CD4-positive, alpha-beta T cell (primary cell): ENCODE measurements at regions not wholly inside any gene's neighbourhood (a gene's known extent, or its start where the extent isn't known, plus 50 kb on each side); places are given as distances from the start of the nearest gene placed in this dataset.

Experiments
- ATAC-seq: fragments of 200-7000 bp; cut with Tn5 transposase; one replicate; pipeline ENCODE4 v1.10.0; 2022; ENCODE audit warnings: mild to moderate bottlenecking; ENCODE audit not compliant: poor library complexity
- CTCF ChIA-PET: fragments of 350-600 bp; sonication (Branson Sonifier 250); formaldehyde crosslinking; loops from one replicate; lab custom pipeline; 2021; ENCODE audit warnings: antibody characterized with exemption, inconsistent platforms; lab: Charles Lee
- POLR2A ChIA-PET: fragments of 350-600 bp; sonication (Branson Sonifier 250); formaldehyde crosslinking; loops from one replicate; lab custom pipeline; 2021; ENCODE audit warnings: antibody characterized with exemption, inconsistent platforms; lab: Charles Lee
- DNase-seq, 14 experiments: peaks; one replicate each; pipeline ENCODE4 v3.0.0-alpha.2; 2013 to 2020; ENCODE audit warnings: mixed read lengths in 2 of 14
- H3K27ac ChIP-seq, 2 donors: one replicate each; pipeline versions ENCODE4 v1.5.1 to v1.7.0; 2013; ENCODE audit warnings: low read length in 2 of 2, low read depth in 1 of 2, mild to moderate bottlenecking in 1 of 2
- H3K27me3 ChIP-seq, 2 experiments: 1 replicate in 1 of 2; 2 replicates in 1 of 2; pipeline versions ENCODE4 v1.6.1 to v1.7.0; 2013; ENCODE audit warnings: low read length in 2 of 2, control low read depth in 1 of 2, mild to moderate bottlenecking in 1 of 2, moderate library complexity in 1 of 2; ENCODE audit not compliant: insufficient read depth in 2 of 2, control insufficient read depth in 1 of 2
- H3K36me3 ChIP-seq: one replicate; pipeline ENCODE4 v1.6.1; 2013; ENCODE audit warnings: low read length, control low read depth; ENCODE audit not compliant: insufficient read depth
- H3K4me1 ChIP-seq: one replicate; pipeline ENCODE4 v1.6.1; 2013; ENCODE audit warnings: low read length, control low read depth; ENCODE audit not compliant: insufficient read depth
- H3K4me3 ChIP-seq: one replicate; pipeline ENCODE4 v1.5.1; 2013; ENCODE audit warnings: mild to moderate bottlenecking, low read length, moderate library complexity
- H3K9me3 ChIP-seq, 2 experiments: 1 replicate in 1 of 2; 2 replicates in 1 of 2; pipeline versions ENCODE4 v1.6.1 to v1.7.0; 2013; ENCODE audit warnings: low read length in 2 of 2, mild to moderate bottlenecking in 2 of 2, control low read depth in 1 of 2, moderate library complexity in 1 of 2; ENCODE audit not compliant: control insufficient read depth in 1 of 2, insufficient read depth in 1 of 2
- H3K27ac Mint-ChIP-seq: one replicate; pipeline ENCODE4 v1.8.0; 2020; ENCODE audit warnings: mixed read lengths
- H3K27me3 Mint-ChIP-seq: one replicate; pipeline ENCODE4 v1.8.0; 2021; ENCODE audit warnings: mixed read lengths
- H3K36me3 Mint-ChIP-seq: one replicate; pipeline ENCODE4 v1.8.0; 2021; ENCODE audit warnings: low read depth, mixed read lengths
- H3K4me1 Mint-ChIP-seq: one replicate; pipeline ENCODE4 v1.8.0; 2021; ENCODE audit warnings: low read depth, mixed read lengths
- H3K4me3 Mint-ChIP-seq: one replicate; pipeline ENCODE4 v1.8.0; 2020; ENCODE audit warnings: mild to moderate bottlenecking, mixed read lengths
- H3K9me3 Mint-ChIP-seq: one replicate; pipeline ENCODE4 v1.8.0; 2020; ENCODE audit warnings: mixed read lengths
- CTCF ChIP-seq: fragments of 200-600 bp; IDR thresholded peaks from one replicate; pipeline ENCODE4 v1.8.0; 2022; ENCODE audit warnings: antibody characterized with exemption, mild to moderate bottlenecking
- intact Hi-C, 2 experiments: fragments of 100-400 bp; cut with DNase I in 1 of 2; cut with micrococcal nuclease in 1 of 2; formaldehyde crosslinking; loops; one replicate each; pipeline versions ENCODE4 v1.15.1 to v1.9.0; 2023 to 2025; cut with DNase I, micrococcal nuclease

GRCh38 chr4:96131186-96131585 is 291.3 kb downstream of the PDHA2 start:
- DNase-seq, result no peak
- no peaks in the 10 kb centered on the region for H3K36me3 ChIP-seq
- no peak for ATAC-seq
- H3K9me3 ChIP-seq, result peaks cover 0 to 4% of the 10 kb centered on the region in 2 experiments
- ChIA-PET POLR2A (no interaction called here), CTCF (interaction anchor here (1.0 kb wide), 1 partner anchor 17 kb away, joined by 3 read pairs; no protein-coding TSS in a partner anchor)
- intact Hi-C loops, result no loop called here
- no peaks in the 10 kb centered on the region for H3K27me3 Mint-ChIP-seq
- no peak for TF ChIP-seq CTCF
- H3K9me3 Mint-ChIP-seq, result no peaks in the 10 kb centered on the region
- H3K27ac ChIP-seq, result no peak overlapping the region
- H3K27me3 ChIP-seq, result no peaks in the 10 kb centered on the region
- no peaks in the 10 kb centered on the region for H3K36me3 Mint-ChIP-seq
- no peak overlapping the region for H3K4me3 ChIP-seq
- H3K27ac Mint-ChIP-seq, result no peak overlapping the region
- no peak overlapping the region for H3K4me3 Mint-ChIP-seq
- H3K4me1 ChIP-seq, result no peaks in the 10 kb centered on the region
- H3K4me1 Mint-ChIP-seq, result no peaks in the 10 kb centered on the region

- Mint-ChIP-seq H3K27ac (no peak overlapping the region), H3K36me3 (no peaks in the 10 kb centered on the region), H3K4me1 (no peaks in the 10 kb centered on the region), H3K4me3 (no peak overlapping the region), H3K27me3 (no peaks in the 10 kb centered on the region), H3K9me3 (no peaks in the 10 kb centered on the region)
- Histone ChIP-seq H3K4me3 (no peak overlapping the region), H3K4me1 (no peaks in the 10 kb centered on the region), H3K27me3 (no peaks in the 10 kb centered on the region), H3K9me3 (no peaks in the 10 kb centered on the region), H3K36me3 (no peaks in the 10 kb centered on the region), H3K27ac (no peak overlapping the region)
- ChIA-PET POLR2A (no interaction called here), CTCF (no interaction called here)
- intact Hi-C loops, result no loop called here
- no peak for TF ChIP-seq CTCF
- no peak for ATAC-seq
- no peak for DNase-seq
Observed at GRCh38 chr4:96134806-96135205, 294.9 kb downstream of the PDHA2 start.

GRCh38 chr4:96136056-96136455 is 296.2 kb downstream of the PDHA2 start:
- H3K9me3 ChIP-seq, result no peaks in the 10 kb centered on the region
- no peaks in the 10 kb centered on the region for H3K27me3 ChIP-seq
- H3K9me3 Mint-ChIP-seq, result no peaks in the 10 kb centered on the region
- ChIA-PET POLR2A (no interaction called here), CTCF (no interaction called here)
- H3K27ac Mint-ChIP-seq, result no peak overlapping the region
- H3K27ac ChIP-seq, result no peak overlapping the region
- TF ChIP-seq CTCF, result no peak
- H3K27me3 Mint-ChIP-seq, result no peaks in the 10 kb centered on the region
- DNase-seq (no peak), ATAC-seq (no peak)
- H3K4me3 ChIP-seq, result no peak overlapping the region
- H3K4me1 ChIP-seq, result no peaks in the 10 kb centered on the region
- no peaks in the 10 kb centered on the region for H3K36me3 Mint-ChIP-seq
- no peaks in the 10 kb centered on the region for H3K4me1 Mint-ChIP-seq
- H3K36me3 ChIP-seq, result no peaks in the 10 kb centered on the region
- intact Hi-C loops, result no loop called here
- no peak overlapping the region for H3K4me3 Mint-ChIP-seq
